Esophagus mucosa (tissue), 1 donor: ENCODE measurements at regions not wholly inside any gene's neighbourhood (a gene's known extent, or its start where the extent isn't known, plus 50 kb on each side); places are given as distances from the start of the nearest gene placed in this dataset.

Experiments
- ATAC-seq: fragments of 200-7000 bp; cut with Tn5 transposase; one replicate; pipeline ENCODE4 v1.9.1; 2020
- donor health status: DM: yes; HTN: yes; CAD: no.

GRCh38 chr4:107312366-107312765 lies 276.3 kb upstream of the DKK2 start:
- ATAC-seq: no peak

DNA sequence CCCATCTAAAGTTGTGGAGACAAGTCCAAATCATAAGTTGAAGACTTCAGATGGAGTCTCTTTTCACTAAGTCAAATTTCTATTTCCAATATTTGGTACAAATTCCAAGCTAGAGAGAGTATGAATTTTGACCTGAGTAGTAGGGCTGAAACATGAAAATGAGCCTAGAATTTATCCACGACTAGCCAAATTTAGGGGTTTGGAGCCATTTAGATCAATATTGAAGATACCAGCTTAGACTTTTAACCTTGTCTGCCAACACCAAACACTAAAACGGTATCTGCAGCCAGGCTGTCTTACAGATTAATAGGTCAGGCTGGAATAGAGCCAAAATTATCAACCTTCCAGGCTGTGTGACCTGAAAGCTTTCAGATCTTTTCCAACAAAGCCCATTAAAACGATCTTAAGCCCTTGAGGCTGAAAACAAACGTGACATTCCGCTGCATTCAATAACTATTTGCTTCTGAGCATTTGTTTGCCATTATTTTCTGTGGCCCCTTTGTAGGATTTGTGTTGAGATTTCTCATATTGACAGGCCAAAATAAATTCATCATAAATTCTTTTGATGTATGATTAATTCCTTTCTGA lies 268.7 kb upstream of the DKK2 start:
- no peak for ATAC-seq

DNA sequence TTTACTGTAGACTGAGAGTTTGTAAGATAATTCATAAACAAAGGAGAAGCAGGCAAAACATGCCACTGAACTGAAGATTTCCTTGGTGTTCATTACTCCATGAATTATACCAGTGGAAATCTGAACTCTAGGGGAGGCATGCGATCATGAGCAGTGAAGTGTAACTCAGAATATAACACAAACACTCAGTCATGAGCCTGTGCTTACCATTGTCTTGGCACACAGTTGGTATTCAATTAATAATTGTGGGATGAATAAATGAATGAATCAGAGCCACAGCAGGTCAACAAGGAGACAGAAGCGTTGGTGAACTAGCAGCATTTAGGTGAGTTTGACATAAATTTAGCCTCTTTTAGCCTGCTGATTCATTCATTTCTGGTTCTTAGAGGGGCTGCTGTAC lies 263.5 kb upstream of the DKK2 start:
- ATAC-seq: no peak

GRCh38 chr4:107292979-107293378 lies 256.9 kb upstream of the DKK2 start:
- ATAC-seq: no peak

GRCh38 chr4:107283587-107284559 lies 247.8 kb upstream of the DKK2 start:
- peak; percentile 65 for ATAC-seq

- ATAC-seq: no peak
Measured at GRCh38 chr4:107279733-107280132, 243.6 kb upstream of the DKK2 start.

DNA sequence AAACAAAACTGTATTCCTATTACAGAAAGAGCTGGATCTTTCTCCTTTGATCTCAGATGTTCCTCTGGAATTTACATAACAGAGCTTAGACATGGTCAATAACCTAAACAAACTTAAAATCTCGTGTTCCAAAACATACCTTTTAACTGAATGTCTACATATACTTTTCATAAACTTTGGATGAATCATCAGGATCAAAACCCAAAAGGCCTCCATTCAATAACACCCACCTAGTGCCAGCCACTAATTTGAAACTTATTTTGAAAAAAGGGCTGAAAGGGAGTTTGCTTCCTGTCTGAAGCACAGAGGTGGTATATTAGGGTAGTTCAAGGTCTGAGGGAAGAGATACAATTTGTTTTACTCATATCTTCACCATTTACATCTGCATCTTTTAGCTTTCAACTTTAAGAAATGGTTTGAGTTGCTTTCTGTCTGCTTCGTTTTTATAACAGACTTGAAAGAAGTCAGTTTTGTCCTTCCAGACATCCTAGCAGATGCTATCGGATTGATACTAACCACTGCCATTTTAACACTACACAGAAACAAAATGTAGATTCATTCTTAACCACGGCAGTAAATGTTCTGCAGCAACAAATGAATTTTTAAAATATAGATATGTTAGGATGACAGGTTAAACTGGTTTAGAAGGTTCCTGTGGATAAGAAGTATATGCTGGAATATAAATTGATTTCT lies 242.8 kb upstream of the DKK2 start:
- ATAC-seq: no peak

DNA sequence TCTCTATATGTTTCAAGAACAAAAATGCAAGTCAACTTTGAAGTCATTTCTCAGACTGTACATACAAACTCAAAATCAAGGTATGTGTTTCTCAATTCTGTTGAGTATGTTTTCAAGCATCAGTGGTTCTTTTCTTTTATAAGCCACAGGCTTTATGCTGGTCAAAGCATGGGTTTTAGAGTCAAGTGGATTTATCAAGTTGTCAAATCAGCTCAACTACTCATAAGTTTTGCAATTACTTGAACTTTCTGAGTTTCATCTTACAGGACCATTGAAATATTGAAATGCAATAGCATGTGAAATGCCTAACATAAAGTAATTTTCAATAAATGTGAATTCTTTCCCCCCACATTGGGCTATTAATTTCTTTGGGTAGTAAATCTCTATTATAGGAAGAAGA lies 239.9 kb upstream of the DKK2 start:
- no peak for ATAC-seq

- no peak for ATAC-seq
Measured at GRCh38 chr4:107275225-107275624, 239.1 kb upstream of the DKK2 start.

DNA sequence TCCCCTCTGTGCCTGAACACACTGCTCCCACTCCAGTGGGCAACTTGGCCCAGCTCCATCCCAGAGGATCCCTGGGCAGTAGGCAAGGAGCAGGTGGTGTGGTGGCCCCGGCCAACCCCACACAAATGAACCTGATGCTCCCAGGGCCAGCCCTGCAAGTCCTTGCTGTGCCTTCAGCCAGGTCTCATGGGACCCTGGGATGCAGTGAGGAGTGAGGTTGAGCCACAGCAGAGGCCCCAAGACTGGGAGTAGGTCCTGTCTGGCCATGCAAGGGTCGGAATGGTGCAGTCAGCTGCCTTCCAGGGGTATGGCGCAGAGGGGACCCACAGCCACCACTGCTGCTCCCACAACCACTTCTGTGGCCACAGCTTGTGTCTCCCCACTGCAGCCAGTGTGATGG lies 234.5 kb upstream of the DKK2 start:
- ATAC-seq: no peak

GRCh38 chr4:107269175-107269574 lies 233.1 kb upstream of the DKK2 start:
- ATAC-seq: no peak

DNA sequence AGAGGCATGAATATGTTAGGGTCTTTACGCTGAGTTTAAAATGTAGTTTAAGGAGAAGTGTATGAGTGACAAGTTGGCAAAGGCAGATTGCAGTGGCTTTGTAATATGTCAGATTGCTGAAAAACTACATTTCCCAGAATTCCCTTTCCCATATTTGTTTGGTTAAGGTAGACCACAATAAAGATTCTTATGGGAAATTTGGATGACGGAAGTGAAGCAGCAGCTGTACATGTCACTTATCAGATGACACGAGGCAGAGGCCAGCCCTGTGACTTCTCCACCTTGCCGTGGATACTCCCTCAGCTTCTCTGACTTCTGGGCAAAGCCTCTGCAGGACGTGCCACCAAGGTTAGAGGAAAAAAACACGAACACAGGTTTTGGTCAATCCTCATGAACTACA lies 229.7 kb upstream of the DKK2 start:
- ATAC-seq: no peak

DNA sequence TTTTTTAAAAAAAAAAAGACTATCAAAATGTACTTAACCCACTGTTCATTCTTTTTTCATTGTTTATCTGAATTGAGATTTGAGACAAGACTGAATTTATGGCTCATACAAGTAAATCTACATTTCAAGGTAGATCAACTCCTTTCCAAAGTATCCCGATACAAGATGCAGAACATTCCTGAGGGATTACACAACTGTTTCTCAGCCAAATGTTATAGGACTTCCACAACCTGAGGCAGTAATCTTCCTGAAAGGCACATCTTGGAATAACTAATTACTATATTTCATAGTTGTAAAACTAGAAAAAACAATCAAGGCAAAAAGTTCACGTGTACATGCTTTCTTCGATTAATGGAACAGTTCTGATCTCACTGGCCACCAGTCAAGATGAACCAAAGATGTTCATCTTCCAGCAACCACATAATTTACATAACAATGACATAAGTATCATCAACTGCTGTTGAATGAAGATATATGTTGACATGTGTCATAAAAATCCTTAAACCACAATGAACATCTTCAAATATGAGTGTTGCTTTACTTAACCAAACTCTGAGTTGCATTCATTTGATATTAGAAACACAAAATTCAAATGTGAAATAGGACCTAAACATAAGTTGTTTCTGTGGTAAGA lies 225.2 kb upstream of the DKK2 start:
- ATAC-seq: no peak

DNA sequence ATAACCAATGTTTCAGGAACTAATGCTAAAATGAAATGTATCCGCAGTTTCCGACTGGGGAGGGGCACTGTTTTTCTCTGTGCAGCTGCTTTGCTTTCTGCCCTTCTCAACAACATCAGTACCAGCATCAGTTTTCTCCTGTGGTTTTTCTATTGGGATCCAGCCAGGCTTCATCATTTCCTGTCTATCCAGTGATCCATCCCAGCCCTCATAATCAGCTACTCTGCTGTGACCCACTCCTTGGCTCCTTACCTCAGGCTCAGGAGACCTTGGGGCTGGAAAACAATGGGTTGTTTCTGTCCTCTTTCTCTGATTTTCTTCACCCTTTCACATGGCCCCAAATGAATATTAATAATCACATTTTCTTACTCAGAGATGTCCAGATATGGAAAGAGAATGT lies 222.2 kb upstream of the DKK2 start:
- no peak for ATAC-seq

DNA sequence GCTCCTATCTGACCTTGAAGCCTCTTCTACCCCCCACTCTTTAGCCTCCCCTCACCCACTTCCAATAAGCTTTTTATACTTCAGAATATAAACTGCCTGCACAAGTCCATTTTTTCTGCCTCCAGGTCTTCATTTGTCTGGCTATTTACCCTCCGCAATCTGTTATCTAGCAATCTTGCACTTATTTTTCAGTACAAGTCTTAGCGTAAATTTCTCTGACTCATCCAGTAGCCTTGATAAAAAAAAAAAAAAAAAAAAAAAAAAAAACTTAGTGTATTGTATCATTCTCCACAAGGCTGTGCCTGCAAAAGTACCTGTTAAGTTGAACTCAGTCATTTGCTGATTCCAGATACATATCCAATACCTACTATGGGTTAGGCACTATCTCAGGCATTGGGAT lies 219.5 kb upstream of the DKK2 start:
- ATAC-seq: no peak

GRCh38 chr4:107255114-107255513 lies 219.0 kb upstream of the DKK2 start:
- no peak for ATAC-seq

GRCh38 chr4:107253579-107254068 lies 217.5 kb upstream of the DKK2 start:
- ATAC-seq: no peak

GRCh38 chr4:107253090-107253489 lies 217.0 kb upstream of the DKK2 start:
- ATAC-seq: no peak

DNA sequence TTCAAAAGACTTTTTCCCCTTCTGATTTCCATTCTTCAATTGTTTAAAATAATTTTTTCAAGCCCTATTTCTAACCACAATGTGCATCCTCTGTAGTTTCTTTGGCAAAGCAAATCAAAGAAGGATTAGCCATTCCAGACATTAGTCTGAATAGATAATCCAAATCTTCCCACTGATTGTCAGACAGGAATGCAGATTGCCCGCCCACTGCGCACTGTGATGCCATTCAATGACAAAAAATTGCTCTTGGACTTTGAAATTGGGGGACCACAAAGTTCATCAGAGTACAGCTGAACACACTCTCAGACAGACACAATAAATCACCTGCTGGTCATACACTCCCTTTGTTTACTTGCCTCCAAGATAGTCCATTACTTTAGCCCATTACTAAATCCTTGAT lies 216.5 kb upstream of the DKK2 start:
- no peak for ATAC-seq

GRCh38 chr4:107248571-107248970 lies 212.5 kb upstream of the DKK2 start:
- no peak for ATAC-seq

DNA sequence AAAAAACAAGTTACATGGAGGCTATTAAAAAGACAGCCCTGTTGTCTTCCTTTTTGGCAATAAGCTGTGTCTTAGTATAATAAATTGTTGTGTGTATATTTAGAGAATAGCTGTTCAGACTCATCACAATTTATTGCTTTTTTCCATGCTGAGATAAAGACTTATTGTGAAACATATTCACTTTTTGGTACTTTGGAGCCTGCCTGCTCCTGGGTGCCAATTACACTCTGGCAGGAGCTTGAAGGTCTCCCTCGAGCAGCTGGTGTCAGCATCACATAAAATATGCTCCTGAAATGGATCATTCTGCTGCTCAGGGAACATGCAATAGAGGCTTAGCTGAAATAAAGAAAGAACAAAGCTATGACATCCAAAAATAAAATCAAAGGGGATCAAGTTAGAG lies 211.6 kb upstream of the DKK2 start:
- no peak for ATAC-seq

DNA sequence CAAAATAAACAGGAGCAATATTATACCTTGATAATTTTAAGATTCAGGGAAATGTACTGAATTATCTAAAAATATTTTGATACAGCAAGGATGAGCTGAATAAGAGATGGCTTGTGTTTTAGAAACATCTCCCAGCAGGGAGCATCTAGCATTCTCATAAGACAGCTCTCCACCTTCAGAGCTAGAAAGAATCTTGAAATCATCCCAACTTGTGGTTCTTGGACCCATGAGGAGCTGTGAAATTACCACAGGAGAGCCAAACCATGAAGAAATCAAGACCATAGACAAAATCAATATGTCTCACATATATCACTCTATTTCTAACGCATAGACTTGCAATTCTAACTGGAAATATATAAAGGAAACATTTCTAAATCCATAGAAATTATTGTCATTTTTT lies 210.6 kb upstream of the DKK2 start:
- no peak for ATAC-seq
